Erythroblast (primary cell): ENCODE measurements at regions not wholly inside any gene's neighbourhood (a gene's known extent, or its start where the extent isn't known, plus 50 kb on each side); places are given as distances from the start of the nearest gene placed in this dataset.

ENCODE experiments used
- DNase-seq, 2 experiments: peaks; one replicate each; lab custom pipeline; 2025; lab: John Stamatoyannopoulos, UW
- GATA1 ChIP-seq: IDR thresholded peaks from 2 replicates; pipeline ENCODE4 v1.6.1; 2011; ENCODE audit warnings: low read depth, mild to moderate bottlenecking, control low read depth, low read length, moderate library complexity
- POLR2A ChIP-seq: IDR thresholded peaks from 2 replicates; pipeline ENCODE4 v1.6.1; 2011; ENCODE audit warnings: mild to moderate bottlenecking, low read length

DNA sequence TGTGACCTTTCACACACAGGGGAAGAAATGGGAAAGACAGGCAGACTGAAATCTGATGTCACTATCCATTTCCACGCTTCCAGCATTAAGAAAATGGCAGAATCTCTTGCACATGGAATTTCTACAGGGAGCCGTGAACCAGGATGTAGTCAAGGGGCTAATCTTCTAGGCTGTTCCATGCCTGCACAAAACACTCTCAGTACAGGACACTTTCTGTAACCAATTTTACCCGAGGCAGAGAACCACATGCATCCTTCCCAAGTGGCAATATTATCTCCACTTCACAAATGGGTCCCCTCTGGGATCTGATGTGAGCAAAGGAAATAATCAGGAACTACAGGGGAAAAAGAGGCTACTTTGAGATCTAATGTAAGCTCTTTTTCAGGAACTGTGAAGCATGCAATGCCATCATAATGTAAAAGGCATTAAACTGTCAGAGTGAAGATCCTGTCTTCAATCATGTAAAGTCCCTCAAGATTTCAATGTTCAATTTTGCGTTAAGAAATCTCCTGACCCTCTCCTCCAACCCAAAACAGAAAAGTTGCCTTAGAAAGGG, 236.9 kb downstream of the RBM43 start:
- no peak for DNase-seq

GRCh38 chr2:151021747-151022452, 239.8 kb downstream of the RBM43 start:
- DNase-seq = no peak
- TF ChIP-seq POLR2A = no peak
- no peak for TF ChIP-seq GATA1

More for the DNA sequence above, 236.9 kb downstream of the RBM43 start:
- TF ChIP-seq GATA1 = no peak
- no peak for TF ChIP-seq POLR2A

GRCh38 chr2:151020411-151020810, 241.3 kb downstream of the RBM43 start:
- no peak for DNase-seq
- no peak for TF ChIP-seq GATA1

- no peak for DNase-seq
- TF ChIP-seq POLR2A (no peak), GATA1 (no peak)
Measured at GRCh38 chr2:151009437-151010175, 252.1 kb downstream of the RBM43 start.

- TF ChIP-seq GATA1 = no peak
- no peak for DNase-seq
Measured at GRCh38 chr2:151007365-151007764, 254.3 kb downstream of the RBM43 start.

GRCh38 chr2:151002959-151003600, 258.6 kb downstream of the RBM43 start:
- DNase-seq = no peak
- no peak for TF ChIP-seq POLR2A
- no peak for TF ChIP-seq GATA1

DNA sequence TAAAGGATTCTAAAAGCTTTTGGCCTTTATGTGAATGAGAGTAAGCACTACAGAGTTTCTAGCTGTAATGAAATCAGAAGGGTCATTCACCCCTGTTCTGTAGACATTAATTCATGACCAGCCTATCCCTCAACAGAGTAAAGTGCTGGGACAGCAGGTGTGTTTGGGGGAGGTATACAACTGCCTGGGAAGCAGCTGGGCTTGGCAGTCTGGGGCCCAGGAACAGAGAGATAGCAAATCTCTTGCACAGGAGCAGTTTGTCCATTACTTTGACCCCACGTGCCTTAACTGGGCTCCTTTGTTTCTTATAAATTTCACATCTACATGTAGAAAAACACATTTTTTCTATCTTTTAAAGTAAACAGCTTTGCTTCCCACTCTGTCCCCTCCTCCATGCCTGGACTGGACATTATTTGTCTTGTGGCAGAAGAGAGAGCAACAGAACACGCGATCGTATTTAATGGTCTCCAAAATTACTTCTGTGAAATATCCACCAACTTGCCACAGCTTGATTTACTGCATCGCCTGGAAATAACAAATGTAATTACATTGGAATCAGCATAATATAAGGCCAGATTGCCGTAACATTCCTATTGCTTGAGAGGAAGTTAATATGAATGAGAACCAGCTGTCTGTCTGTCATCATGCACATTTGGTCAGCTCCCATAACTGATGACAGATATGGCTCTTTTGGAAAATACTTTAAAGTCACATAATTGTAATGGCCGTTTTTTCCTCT, 263.8 kb downstream of the RBM43 start:
- no peak for DNase-seq
- no peak for TF ChIP-seq GATA1
- no peak for TF ChIP-seq POLR2A

DNA sequence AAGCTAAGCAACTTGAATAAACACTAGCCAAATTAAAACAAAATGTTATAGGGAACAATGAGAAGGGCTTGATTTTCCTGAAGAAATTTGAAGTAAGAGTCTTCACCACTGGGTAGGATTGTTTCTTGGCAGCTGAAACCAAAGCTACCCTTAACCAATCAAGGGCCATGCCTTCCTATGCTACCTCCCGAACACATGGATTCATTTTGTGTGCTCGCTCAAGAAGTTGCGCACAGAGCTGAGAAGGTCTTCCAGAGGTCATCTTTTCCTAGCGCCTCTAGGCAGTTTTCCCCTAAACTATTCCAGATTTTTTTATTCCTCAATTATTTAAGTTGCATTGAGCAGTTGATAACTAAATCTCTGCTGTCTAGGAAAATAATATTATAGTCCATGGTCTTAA, 264.6 kb downstream of the RBM43 start:
- DNase-seq = no peak
- TF ChIP-seq POLR2A = no peak
- TF ChIP-seq GATA1 = no peak

GRCh38 chr2:150994076-150994475, 267.6 kb downstream of the RBM43 start:
- DNase-seq = no peak
- no peak for TF ChIP-seq POLR2A
- no peak for TF ChIP-seq GATA1

DNA sequence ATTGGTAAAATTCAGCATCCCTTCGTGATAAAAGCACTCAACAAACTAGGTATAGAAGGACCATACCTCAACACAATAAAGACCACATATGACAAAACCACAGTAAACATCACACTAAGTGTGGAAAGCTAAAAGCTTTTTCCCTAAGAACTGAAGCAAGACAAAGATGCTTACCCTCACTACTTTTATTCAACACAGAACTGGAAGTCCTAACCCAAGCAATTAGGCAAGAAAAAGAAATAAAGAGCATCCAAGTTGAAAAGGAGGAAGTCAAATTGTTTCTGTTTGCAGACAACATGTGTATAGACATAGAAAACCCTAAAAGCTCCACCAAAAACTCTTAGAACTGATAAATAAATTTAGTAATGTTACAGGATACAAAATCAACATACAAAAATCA, 271.7 kb downstream of the RBM43 start:
- TF ChIP-seq GATA1 = no peak
- TF ChIP-seq POLR2A = no peak
- DNase-seq = no peak

- no peak for TF ChIP-seq GATA1
- TF ChIP-seq POLR2A = no peak
- no peak for DNase-seq
Measured at GRCh38 chr2:150985741-150986140, 275.9 kb downstream of the RBM43 start.

- TF ChIP-seq GATA1 (no peak), POLR2A (no peak)
- DNase-seq = no peak
Measured at GRCh38 chr2:150983314-150983897, 278.3 kb downstream of the RBM43 start.

DNA sequence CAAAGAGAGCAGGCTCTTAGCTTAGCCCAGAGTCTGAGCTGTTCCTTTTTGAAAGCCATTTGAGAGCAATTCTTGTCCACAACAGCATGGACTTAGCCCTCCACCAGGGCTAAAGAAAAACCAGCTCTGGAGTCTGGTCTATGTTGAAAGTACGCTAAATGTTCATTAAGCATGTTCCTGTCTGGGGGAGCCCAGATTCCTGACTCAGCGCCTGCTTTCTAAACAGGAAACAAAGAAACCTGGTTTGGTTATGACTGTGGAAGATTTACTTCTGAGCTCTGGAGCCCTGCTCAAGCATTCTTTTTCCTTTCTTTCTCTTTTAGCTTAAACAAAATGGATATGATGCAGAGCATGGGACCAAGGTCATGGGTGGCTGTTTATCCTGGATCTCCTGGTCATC, 279.8 kb downstream of the RBM43 start:
- DNase-seq = no peak

More for the DNA sequence above, 279.8 kb downstream of the RBM43 start:
- TF ChIP-seq POLR2A = no peak
- no peak for TF ChIP-seq GATA1
